GM18519 (cell line): ENCODE measurements at regions not wholly inside any gene's neighbourhood (a gene's known extent, or its start where the extent isn't known, plus 50 kb on each side); places are given as distances from the start of the nearest gene placed in this dataset.
"Not testable (repeated sequence)": the region's sequence is repeated elsewhere in the genome, so short reads cannot be mapped to it uniquely, and the experiment has no call there.

Experiments used
- ATAC-seq: cut with Tn5 transposase; IDR thresholded peaks from one replicate; pipeline ENCODE4 v1.9.1; 2021; ENCODE audit warnings: mild to moderate bottlenecking, moderate library complexity; ENCODE audit not compliant: unreplicated experiment, low FRiP score

DNA sequence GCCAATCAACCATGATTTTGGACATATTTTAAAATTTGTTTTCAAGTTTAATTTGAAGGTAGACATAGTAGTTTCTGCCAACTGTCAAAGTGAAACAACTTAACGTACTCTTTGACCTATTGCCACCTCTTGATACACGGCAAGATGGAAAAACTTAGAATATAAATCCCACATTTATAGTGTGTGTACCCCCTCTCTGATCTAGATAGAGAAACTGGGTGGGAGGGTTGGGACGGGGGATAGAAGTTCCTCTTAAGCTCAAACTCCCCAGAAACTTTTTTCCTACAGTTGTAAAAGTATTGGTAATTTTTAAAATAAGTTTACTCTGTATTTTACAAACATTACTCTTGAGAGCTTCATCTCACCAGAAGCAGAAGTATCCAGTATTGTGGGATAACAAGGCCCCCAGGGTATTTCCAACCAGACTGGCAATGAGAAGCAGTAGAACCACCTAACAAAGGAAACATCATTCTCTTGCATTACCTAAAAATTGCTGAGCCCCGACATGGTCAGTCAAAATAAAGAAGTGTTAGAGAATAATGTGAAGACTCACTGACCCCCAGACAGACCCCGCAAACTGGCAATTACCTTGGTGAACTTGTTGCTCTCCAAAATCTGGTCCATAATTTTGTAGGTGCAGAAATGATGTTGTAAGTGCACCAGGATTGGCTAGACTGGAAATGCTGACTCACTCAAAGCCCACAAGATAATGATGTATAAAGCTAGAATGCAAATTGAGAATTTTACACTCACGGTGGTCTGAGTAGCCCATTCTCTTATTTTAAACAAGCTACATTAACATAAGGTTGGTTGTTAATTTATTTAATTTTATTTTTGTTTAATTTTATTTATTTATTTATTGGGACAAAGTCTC, 74.7 kb upstream of the TNFAIP3 start:
- no peak for ATAC-seq

- no peak for ATAC-seq
Observed at GRCh38 chr6:137793805-137794515, 73.1 kb upstream of the TNFAIP3 start.

GRCh38 chr6:137794516-137795201, 72.4 kb upstream of the TNFAIP3 start:
- ATAC-seq: no peak

DNA sequence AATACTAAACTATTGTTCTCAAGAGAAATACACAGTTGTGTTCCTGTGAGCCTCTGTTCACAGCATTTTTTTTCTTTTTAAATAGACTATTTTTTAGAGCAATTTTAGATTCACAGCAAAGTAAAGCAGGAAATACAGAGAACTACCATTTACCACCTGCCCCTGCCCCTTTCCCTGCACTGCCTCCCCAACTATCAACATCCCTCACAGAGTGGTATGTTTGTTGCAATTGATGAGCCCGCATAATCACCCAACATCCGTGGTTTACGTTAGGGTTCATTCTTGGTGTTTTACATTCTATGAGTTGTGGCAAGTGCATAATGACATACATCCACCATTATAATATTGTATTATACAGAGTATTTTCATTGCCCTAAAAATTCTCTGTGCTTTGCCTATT, 71.6 kb upstream of the TNFAIP3 start:
- ATAC-seq: no peak

DNA sequence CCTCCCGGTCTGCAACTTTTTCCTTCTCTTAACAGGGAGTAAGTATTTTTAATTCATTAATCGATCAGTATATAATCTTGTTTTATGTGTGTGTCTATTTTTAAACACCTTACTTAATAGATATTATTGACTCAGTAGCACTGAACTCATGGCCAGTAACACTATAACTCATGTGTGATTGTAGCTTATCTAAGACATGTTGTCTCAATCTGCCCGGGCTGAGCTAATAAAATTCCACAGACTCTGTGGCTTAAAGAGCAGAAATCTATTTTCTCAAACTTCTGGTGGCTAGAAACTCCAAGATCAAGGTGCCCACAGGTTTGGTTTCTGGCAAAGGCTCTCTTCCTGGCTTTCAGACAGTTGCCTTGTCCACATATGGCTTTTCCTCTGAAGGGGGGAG, 68.8 kb upstream of the TNFAIP3 start:
- no peak for ATAC-seq

- no peak for ATAC-seq
Observed at GRCh38 chr6:137798846-137799245, 68.2 kb upstream of the TNFAIP3 start.

DNA sequence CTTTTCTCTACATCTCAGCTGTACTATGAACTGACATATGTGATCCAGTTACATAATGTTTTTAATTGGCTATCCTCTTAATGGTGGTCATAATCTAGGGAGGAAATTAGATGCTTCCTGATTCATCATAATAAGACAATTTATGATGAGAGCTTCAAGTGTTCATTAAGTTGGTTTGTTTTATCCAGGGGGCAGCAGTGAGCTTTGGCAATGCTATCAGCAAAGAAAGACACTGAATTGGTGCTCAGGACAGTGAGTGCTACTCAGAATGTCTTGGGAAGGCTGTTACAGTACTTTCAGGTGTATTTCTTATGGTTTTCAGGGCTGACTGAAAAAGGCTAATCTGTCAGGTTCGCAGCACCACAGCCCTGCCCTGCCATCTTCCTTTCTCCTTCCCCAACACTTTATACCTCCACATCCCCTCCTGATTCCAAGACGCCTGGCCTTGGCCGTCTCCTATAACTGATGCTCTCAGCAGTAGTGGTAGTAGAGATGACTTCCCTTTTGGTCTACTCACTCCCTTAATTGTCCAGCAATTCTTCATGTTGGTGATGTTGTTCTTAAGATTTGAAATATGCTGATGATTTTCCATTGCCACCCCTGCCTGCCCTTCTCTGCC, 67.0 kb upstream of the TNFAIP3 start:
- ATAC-seq: no peak

GRCh38 chr6:137800762-137801161, 66.3 kb upstream of the TNFAIP3 start:
- ATAC-seq: no peak

DNA sequence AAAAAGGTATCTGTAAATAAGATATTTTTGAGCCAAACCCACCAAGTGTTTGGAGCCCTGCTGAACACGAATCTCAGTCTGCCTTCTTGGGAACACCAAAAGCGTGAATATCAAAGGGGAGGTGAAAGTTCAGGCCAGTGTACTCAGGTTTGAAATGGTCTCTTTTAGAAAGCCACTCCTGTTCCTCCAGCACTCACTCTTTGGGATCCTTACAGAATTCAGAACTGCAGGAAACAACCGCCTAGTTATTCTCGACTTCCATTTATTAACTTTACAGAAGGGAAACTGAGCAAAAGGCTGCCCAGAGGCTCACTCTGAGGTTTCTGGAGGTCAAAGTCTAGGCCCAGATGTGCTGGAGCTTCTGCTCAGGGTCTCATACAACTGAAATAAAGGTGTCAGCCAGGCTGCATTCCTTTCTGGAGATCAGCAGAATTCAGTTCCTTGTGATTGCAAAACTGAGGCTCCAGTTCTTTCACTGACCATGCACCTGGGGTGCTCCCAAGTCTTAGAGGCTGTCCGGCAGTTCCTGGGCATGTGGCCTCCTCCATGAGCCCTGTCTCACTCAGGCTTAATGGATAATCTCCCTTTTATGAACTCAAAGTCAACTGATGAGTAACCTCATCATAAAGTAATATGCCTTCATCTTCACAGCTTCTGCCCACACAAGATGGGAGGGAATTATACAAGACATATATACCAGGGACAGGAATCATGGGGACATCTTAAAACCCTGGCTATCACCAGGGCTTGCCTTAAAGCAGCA, 65.5 kb upstream of the TNFAIP3 start:
- ATAC-seq: no peak

DNA sequence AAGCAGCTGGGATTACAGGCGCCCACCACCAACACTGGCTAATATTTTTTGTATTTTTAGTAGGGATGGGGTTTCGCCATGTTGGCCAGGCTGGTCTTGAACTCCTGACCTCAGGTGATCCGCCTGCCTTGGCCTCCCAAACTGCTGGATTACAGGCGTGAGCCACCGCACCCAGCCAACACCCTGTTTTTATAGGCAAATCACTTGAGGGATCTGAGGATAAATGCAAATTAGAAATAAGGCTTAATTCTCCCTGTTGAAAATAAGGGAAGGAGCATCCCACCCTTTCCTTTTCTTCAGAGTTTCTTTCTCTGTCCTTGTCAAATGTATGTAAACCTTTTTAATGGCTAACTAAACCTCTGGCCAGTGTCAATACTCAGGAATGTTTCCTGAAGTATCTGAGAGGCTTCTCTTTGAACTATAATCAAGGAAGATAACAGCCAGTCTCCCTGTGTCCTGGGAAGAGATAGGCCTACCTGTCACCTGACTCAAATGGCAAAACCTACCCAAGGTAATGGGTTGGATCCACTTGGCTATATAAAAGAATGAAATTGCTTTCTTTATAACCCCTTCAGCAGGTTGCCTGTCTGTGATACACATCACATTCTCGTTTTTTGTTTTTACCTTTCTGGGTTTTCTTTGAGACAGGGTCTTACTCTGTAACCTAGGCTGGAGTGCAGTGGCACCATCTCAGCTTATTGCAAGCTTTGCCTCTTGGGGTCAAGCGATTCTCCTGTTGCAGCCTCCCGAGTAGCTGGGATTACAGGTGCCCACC, 64.5 kb upstream of the TNFAIP3 start:
- no peak for ATAC-seq

DNA sequence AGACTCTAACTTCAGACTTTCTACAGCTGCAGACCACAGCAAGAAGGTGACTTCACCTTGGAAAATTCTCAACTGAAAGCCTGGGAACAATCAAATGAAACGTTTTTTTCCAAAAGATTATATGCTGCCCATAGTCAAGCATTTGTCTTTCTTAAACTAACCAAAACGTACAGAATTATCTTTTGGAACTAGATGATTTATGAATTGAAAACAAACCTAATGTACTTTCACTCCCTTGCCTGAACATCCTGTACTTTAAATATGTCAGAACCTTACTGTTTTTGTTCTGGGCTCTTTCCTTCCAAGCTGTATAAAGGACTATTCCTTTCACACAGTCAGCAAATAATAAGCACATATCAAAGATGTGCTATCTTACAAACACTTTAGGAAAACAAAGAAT, 62.4 kb upstream of the TNFAIP3 start:
- no peak for ATAC-seq

DNA sequence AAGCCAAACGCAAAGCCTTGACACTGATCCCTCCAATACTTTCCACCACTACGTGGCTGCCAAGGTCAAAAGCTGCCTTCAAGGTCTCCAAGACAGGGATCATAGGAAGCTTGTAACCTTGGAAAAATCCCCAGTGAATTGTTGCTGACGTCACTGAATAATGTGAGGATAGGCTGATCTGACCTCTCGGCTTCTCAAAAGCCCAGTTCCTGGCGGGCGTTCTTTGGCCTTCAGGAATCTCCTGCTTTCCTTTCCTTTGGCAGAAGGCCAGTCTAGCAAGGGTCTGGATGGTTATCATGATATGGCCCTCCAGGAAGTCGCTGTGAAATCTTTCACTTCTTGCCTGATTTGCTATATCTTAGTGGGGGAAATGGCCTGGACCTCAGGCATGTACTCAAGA, 61.4 kb upstream of the TNFAIP3 start:
- ATAC-seq: no peak

DNA sequence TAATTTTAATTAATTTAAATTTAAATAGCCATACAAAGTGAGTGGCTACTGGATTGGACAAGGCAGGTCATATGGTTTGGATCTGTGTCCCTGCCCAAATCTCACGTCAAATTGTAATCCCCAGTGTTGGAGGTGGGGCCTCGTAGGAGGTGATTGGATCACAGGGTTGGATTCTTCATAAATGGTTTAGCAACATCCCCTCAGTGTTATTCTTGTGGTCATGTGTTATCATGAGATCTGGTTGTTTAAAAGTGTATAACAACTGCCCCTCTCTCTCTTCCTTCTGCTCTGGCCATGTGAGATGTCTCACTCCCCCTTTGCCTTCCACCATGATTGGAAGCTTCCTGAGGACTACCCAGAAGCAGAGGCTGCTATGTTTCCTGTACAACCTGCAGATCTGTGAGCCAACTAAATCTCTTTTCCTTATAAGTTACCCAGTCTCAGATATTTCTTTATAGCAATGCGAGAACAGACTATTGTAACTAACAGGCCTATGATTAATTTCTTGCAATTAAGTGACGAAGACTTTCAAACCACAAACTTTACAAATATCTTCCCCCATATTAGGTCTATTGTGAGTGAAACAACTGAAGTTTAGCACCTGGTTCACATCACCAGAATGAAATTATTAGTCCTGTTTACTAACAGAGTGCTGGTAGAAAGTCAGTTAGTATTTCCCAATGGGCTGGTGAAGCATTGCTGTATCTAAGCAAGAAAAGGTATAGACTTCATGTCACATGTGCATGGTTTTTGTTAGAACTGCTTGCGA, 60.0 kb upstream of the TNFAIP3 start:
- no peak for ATAC-seq

- ATAC-seq: no peak
Observed at GRCh38 chr6:137808191-137808590, 58.9 kb upstream of the TNFAIP3 start.

DNA sequence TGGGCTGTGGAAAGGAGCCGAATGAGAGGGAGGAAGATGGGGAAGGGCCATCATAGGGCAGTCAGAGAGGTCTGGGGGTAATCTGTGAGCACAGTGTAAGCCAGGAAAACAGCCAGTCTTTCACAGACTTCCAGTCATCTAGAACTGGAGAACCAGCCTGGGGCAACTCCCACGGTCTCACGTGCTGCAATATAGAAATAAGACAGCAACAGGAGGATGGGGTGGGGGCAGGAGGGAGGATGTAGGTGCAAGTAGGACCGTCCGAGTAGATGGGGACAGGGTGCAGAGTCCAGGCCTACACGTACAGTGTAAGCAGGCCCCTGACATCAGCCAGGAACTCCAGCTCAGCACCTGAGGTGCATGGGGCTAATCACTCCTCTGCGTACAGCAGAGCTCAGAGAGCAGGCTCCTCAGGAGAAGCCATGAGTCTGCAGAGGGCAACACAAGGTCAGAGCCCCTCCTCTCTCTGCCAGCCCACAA, 58.2 kb upstream of the TNFAIP3 start:
- ATAC-seq: no peak

DNA sequence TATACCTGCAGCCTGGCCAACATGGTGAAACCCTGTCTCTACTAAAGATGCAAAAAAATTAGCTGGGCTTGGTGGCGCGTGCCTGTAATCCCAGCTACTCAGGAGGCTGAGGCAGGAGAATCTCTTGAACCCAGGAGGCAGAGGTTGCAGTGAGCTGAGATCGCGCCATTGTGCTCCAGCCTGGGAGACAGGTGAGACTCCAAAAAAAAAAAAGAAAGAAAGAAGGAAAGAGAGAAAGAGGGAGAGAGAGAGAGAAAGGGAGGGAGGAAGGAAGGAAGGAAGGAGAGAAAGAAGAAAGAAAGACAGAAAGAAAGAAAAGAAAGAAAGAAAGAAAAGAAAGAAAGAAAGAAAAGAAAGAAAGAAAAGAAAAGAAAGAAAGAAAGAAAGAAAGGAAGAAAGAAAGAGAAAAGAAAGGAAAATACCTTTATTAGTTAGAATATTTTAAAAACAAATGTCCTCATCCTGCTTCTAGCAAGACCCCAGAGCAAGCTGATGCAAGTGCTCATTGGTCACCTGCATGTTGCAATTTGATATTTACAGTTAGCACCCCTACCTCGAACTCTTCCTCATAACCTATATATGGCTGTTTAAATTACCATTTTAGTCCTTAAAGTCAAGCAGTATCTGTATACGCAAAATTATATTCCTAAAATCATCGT, 57.0 kb upstream of the TNFAIP3 start:
- ATAC-seq: not testable (repeated sequence)

GRCh38 chr6:137810554-137811120, 56.4 kb upstream of the TNFAIP3 start:
- no peak for ATAC-seq
